SK-N-SH (cell line): ENCODE measurements at regions not wholly inside any gene's neighbourhood (a gene's known extent, or its start where the extent isn't known, plus 50 kb on each side); places are given as distances from the start of the nearest gene placed in this dataset.

Experiments
- CHD2 ChIP-seq: fragments of 150-350 bp; IDR thresholded peaks from 2 replicates; pipeline ENCODE4 v1.6.1; 2018; ENCODE audit warnings: low read length; ENCODE audit not compliant: partially characterized antibody
- CTCF ChIP-seq: fragments of 200-600 bp; sonication (generic); IDR thresholded peaks from 2 replicates; pipeline ENCODE4 v1.6.1; 2017; ENCODE audit warnings: antibody characterized with exemption, mild to moderate bottlenecking, moderate library complexity
- FOSL2 ChIP-seq: IDR thresholded peaks from 2 replicates; pipeline ENCODE4 v1.4.0; 2012; ENCODE audit warnings: low read depth, mild to moderate bottlenecking, moderate library complexity, borderline replicate concordance
- REST ChIP-seq: IDR thresholded peaks from 2 replicates; pipeline ENCODE4 v1.6.1; 2012; ENCODE audit warnings: mild to moderate bottlenecking, low read depth, low read length, moderate library complexity
- SIN3A ChIP-seq: IDR thresholded peaks from 2 replicates; pipeline ENCODE4 v1.6.1; 2012; ENCODE audit warnings: low read depth, mild to moderate bottlenecking, low read length, moderate library complexity, borderline replicate concordance

GRCh38 chr15:88995449-88995848, 82.3 kb upstream of the MFGE8 start:
- TF ChIP-seq CTCF = no peak
- no peak for TF ChIP-seq SIN3A
- TF ChIP-seq FOSL2 = no peak
- no peak for TF ChIP-seq REST
- no peak for TF ChIP-seq CHD2
